Gastroesophageal sphincter (tissue), 3 donors: ENCODE measurements at regions not wholly inside any gene's neighbourhood (a gene's known extent, or its start where the extent isn't known, plus 50 kb on each side); places are given as distances from the start of the nearest gene placed in this dataset.

Experiments used
- EP300 ChIP-seq: sonication (generic); formaldehyde crosslinking; IDR thresholded peaks from one replicate; pipeline ENCODE4 v1.6.1; 2017; ENCODE audit warnings: antibody characterized with exemption, mild to moderate bottlenecking
- POLR2A ChIP-seq, 2 donors: fragments of 450-650 bp; IDR thresholded peaks; one replicate each; pipeline ENCODE4 v1.6.1; 2017; ENCODE audit warnings: antibody characterized with exemption in 2 of 2, mild to moderate bottlenecking in 2 of 2, moderate library complexity in 1 of 2
- POLR2AphosphoS5 ChIP-seq: sonication (generic); formaldehyde crosslinking; IDR thresholded peaks from one replicate; pipeline ENCODE4 v1.6.1; 2017; ENCODE audit warnings: antibody characterized with exemption
- TF ChIP-seq, protein P1 (sequence below), 4 experiments: fragments of 200-600 bp in 2 of 4; fragments of 450-650 bp in 2 of 4; sonication (generic) in 1 of 4; IDR thresholded peaks; one replicate each; pipeline ENCODE4 v1.5.1; 2017 to 2019; ENCODE audit warnings: antibody characterized with exemption in 4 of 4, mild to moderate bottlenecking in 2 of 4, moderate library complexity in 2 of 4

DNA sequence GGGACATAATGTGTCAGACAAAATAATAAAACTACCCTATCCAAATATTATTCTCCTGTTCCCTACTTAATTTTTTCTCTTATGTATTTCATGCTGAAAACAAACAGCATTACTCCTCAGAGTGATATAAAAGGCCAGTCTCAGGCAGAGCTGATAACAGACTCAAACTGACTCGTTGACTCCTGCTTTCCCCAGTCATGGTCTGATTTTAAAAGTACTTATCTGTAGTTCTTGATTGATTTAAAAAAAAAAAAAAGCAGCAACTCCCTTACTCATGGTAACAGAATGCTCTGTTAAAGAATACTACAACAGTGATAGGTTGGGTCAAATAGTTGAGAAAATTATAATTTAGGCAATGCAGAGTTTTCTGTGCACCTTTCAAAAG, 90.3 kb upstream of the BARX2 start:
- TF ChIP-seq, protein P1, sequence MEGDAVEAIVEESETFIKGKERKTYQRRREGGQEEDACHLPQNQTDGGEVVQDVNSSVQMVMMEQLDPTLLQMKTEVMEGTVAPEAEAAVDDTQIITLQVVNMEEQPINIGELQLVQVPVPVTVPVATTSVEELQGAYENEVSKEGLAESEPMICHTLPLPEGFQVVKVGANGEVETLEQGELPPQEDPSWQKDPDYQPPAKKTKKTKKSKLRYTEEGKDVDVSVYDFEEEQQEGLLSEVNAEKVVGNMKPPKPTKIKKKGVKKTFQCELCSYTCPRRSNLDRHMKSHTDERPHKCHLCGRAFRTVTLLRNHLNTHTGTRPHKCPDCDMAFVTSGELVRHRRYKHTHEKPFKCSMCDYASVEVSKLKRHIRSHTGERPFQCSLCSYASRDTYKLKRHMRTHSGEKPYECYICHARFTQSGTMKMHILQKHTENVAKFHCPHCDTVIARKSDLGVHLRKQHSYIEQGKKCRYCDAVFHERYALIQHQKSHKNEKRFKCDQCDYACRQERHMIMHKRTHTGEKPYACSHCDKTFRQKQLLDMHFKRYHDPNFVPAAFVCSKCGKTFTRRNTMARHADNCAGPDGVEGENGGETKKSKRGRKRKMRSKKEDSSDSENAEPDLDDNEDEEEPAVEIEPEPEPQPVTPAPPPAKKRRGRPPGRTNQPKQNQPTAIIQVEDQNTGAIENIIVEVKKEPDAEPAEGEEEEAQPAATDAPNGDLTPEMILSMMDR (IDR thresholded peaks at IDR 0.05): no peak
- TF ChIP-seq POLR2A (IDR thresholded peaks at IDR 0.05) (no peak), POLR2AphosphoS5 (no peak), EP300 (no peak)
